ENCODE measurements at regions not wholly inside any gene's neighbourhood (a gene's known extent, or its start where the extent isn't known, plus 50 kb on each side); places are given as distances from the start of the nearest gene placed in this dataset.
"Not testable (repeated sequence)": the region's sequence is repeated elsewhere in the genome, so short reads cannot be mapped to it uniquely, and the experiment has no call there.

- no peak for DNase-seq (ENCODE audit: low spot score)
Measured at GRCh38 chr10:83516788-83517187, 622.5 kb upstream of the GHITM start.

GRCh38 chr10:83517456-83517855 lies 621.9 kb upstream of the GHITM start:
- DNase-seq (ENCODE audit: low spot score) = no peak

GRCh38 chr10:83518779-83519178 lies 620.5 kb upstream of the GHITM start:
- DNase-seq (ENCODE audit: low spot score) = no peak

- not testable (repeated sequence) for DNase-seq (ENCODE audit: low spot score)
Measured at GRCh38 chr10:83520386-83520785, 618.9 kb upstream of the GHITM start.

- DNase-seq (ENCODE audit: low spot score) = no peak
Measured at GRCh38 chr10:83522456-83522855, 616.9 kb upstream of the GHITM start.

- DNase-seq (ENCODE audit: low spot score) = no peak
Measured at GRCh38 chr10:83522881-83523386, 616.4 kb upstream of the GHITM start.

- DNase-seq (ENCODE audit: low spot score) = no peak
Measured at GRCh38 chr10:83527934-83528333, 611.4 kb upstream of the GHITM start.

- DNase-seq (ENCODE audit: low spot score) = no peak
Measured at GRCh38 chr10:83533290-83533689, 606.0 kb upstream of the GHITM start.

- DNase-seq (ENCODE audit: low spot score) = no peak
Measured at GRCh38 chr10:83536426-83536825, 602.9 kb upstream of the GHITM start.

GRCh38 chr10:83538047-83538446 lies 601.3 kb upstream of the GHITM start:
- DNase-seq (ENCODE audit: low spot score) = no peak

- peak; percentile 70 for DNase-seq (ENCODE audit: low spot score)
Measured at GRCh38 chr10:83539528-83540308, 599.6 kb upstream of the GHITM start.

- DNase-seq (ENCODE audit: low spot score) = peak; percentile 14
Measured at GRCh38 chr10:83541046-83541445, 598.3 kb upstream of the GHITM start.

- no peak for DNase-seq (ENCODE audit: low spot score)
Measured at GRCh38 chr10:83542774-83543411, 596.4 kb upstream of the GHITM start.

GRCh38 chr10:83543691-83544462 lies 595.4 kb upstream of the GHITM start:
- DNase-seq (ENCODE audit: low spot score) = no peak

- DNase-seq (ENCODE audit: low spot score) = no peak
Measured at GRCh38 chr10:83545901-83546391, 593.4 kb upstream of the GHITM start.

- DNase-seq (ENCODE audit: low spot score) = not testable (repeated sequence)
Measured at GRCh38 chr10:83551190-83551589, 588.1 kb upstream of the GHITM start.

- DNase-seq (ENCODE audit: low spot score) = no peak
Measured at GRCh38 chr10:83553366-83553765, 585.9 kb upstream of the GHITM start.

GRCh38 chr10:83555264-83555663 lies 584.0 kb upstream of the GHITM start:
- no peak for DNase-seq (ENCODE audit: low spot score)

GRCh38 chr10:83562381-83562780 lies 576.9 kb upstream of the GHITM start:
- DNase-seq (ENCODE audit: low spot score) = no peak

- DNase-seq (ENCODE audit: low spot score) = no peak
Measured at GRCh38 chr10:83564889-83565588, 574.3 kb upstream of the GHITM start.

- DNase-seq (ENCODE audit: low spot score) = no peak
Measured at GRCh38 chr10:83572036-83572435, 567.3 kb upstream of the GHITM start.

GRCh38 chr10:83574770-83575169 lies 564.5 kb upstream of the GHITM start:
- DNase-seq (ENCODE audit: low spot score) = no peak
